ENCODE measurements at regions not wholly inside any gene's neighbourhood (a gene's known extent, or its start where the extent isn't known, plus 50 kb on each side); places are given as distances from the start of the nearest gene placed in this dataset.

DNA sequence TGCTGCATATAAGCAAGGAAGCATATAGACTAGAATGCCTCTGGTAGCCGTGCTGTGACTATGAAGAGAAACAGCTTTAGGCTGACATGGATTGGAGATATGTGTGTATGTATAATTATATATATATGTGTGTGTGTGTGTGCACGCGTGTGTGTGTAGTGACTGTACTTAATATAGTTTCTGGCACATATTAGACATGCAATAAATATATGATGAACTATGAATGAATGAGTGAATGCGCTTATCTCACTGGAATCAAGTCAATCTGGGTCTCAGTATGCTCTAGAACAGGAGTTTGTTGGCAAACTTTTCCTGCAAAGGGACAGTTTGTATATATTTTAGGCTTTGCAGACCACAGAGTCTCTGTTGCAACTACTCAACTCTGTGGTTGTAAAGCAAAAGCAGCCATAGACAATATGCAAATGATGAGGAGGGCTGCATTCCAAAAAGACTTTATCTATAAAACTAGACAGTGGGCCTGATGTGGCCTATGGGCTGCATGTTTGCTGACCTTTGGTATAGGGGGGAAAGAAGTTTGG is 482.9 kb upstream of the USP24 start:
- DNase-seq = no peak
- TF ChIP-seq, protein P1, sequence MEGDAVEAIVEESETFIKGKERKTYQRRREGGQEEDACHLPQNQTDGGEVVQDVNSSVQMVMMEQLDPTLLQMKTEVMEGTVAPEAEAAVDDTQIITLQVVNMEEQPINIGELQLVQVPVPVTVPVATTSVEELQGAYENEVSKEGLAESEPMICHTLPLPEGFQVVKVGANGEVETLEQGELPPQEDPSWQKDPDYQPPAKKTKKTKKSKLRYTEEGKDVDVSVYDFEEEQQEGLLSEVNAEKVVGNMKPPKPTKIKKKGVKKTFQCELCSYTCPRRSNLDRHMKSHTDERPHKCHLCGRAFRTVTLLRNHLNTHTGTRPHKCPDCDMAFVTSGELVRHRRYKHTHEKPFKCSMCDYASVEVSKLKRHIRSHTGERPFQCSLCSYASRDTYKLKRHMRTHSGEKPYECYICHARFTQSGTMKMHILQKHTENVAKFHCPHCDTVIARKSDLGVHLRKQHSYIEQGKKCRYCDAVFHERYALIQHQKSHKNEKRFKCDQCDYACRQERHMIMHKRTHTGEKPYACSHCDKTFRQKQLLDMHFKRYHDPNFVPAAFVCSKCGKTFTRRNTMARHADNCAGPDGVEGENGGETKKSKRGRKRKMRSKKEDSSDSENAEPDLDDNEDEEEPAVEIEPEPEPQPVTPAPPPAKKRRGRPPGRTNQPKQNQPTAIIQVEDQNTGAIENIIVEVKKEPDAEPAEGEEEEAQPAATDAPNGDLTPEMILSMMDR (IDR thresholded peaks at IDR 0.05) = no peak
- peaks cover 68% of the 10 kb centered on the region for H3K4me1 Mint-ChIP-seq
- peaks cover 10% of the 10 kb centered on the region for H3K27me3 Mint-ChIP-seq (ENCODE audit: low read depth, poor library complexity)
- peaks cover 12% of the 10 kb centered on the region for H3K36me3 Mint-ChIP-seq (ENCODE audit: low read depth)
- peaks cover 19% of the 10 kb centered on the region for H3K9me3 Mint-ChIP-seq
- H3K27ac Mint-ChIP-seq = no peak overlapping the region
- H3K4me3 Mint-ChIP-seq = peak overlapping the region; percentile 0

DNA sequence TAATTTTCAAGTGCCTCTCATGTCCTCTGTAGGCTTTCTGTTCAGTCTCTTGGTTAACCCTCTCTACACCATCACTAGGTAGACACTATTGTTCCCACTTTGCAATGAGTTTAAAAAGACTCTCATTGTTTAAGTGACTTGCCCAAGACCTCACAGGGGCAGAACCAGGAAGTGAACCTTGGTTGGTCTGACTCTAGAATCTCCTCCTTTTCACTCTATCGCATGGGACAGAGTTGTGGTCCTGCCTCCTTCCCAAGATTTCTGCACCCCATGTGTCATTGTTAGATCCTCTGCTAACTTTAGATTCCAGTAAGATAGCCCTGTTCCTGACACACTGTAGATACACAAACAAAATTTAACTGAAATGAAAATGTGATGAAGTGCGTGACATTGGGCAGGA is 481.7 kb upstream of the USP24 start:
- TF ChIP-seq, protein P1 (IDR thresholded peaks at IDR 0.05) = no peak
- Mint-ChIP-seq H3K36me3 (ENCODE audit: low read depth) (peaks cover 10% of the 10 kb centered on the region), H3K4me1 (peaks cover 68% of the 10 kb centered on the region), H3K4me3 (no peak overlapping the region), H3K27ac (no peak overlapping the region), H3K27me3 (ENCODE audit: low read depth, poor library complexity) (peaks cover 10% of the 10 kb centered on the region), H3K9me3 (peaks cover 11% of the 10 kb centered on the region)
- no peak for DNase-seq

DNA sequence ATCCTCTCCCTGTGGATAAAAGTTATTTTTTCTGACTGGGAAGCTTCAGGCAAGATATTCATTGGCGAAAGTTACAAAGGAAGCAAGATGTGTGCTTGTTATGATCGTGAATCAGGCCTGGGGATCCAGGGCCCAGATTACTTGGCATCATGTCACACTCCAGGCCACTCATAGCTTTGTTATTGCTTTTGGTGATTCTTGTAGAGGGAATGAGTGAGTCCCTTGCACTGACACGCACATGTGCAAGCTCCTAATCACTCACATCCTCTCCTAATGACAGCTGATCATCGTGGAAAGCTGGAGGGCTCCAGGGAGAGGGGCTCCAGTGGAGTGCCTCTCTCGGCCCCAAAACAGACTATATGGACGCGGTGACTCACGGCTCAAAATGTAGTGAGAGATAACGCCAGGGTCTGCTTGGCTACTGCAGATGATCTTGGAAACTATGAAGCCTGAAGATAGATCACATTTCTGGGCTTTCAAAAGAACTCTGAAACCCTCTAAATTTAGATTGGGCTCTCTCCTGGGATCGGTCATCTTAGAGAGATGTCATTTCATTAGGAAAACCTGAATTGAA is 481.1 kb upstream of the USP24 start:
- H3K27me3 Mint-ChIP-seq (ENCODE audit: low read depth, poor library complexity) = peaks cover 10% of the 10 kb centered on the region
- TF ChIP-seq, protein P1 (IDR thresholded peaks at IDR 0.05) = no peak
- H3K27ac Mint-ChIP-seq = no peak overlapping the region
- no peak for DNase-seq
- H3K4me3 Mint-ChIP-seq = no peak overlapping the region
- peaks cover 68% of the 10 kb centered on the region for H3K4me1 Mint-ChIP-seq
- H3K9me3 Mint-ChIP-seq = peaks cover 8% of the 10 kb centered on the region
- peaks cover 7% of the 10 kb centered on the region for H3K36me3 Mint-ChIP-seq (ENCODE audit: low read depth)

DNA sequence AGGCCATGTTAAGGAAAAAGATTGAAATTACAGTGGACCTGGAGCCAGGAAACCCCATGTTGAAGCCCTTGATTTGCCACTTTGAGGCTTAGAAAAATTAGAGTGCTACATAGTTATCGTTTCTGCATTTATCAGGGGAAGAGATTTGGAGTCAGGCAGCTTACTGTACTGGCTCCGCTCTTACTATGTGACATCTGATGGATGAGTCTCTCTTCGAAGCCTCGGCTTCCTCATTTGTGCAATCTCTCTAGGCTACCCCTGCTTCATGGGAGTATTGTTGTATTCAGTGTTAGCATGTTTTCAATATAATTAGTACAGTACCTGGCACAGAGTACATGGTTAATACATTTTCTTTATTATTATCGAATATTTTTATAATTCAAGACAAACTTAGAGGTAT is 480.4 kb upstream of the USP24 start:
- TF ChIP-seq, protein P1 (IDR thresholded peaks at IDR 0.05) = no peak
- DNase-seq = no peak
- Mint-ChIP-seq H3K36me3 (ENCODE audit: low read depth) (peaks cover 4% of the 10 kb centered on the region), H3K27ac (no peak overlapping the region), H3K9me3 (peaks cover 3% of the 10 kb centered on the region), H3K4me1 (peaks cover 69% of the 10 kb centered on the region), H3K4me3 (no peak overlapping the region), H3K27me3 (ENCODE audit: low read depth, poor library complexity) (peaks cover 10% of the 10 kb centered on the region)

DNA sequence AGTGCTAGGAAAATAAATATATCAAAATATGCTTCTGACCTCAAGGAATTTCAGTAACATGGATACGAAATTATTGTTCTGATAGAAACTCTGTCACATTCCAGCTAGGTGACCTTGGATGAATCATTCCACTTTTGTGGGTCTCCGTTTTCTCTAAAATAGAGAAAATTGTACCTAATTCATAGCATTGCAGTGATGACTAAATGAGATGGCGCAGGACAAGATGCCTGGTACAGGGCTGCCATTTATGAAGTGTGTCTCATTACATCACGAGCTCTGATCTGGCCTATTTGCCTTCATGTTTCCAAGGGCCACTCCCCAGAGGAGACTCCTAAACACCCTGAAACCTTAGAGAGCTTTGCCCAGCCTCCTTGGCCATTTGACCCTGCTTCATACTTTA is 480.0 kb upstream of the USP24 start:
- peaks cover 65% of the 10 kb centered on the region for H3K4me1 Mint-ChIP-seq
- H3K36me3 Mint-ChIP-seq (ENCODE audit: low read depth) = peaks cover under 1% of the 10 kb centered on the region
- H3K27me3 Mint-ChIP-seq (ENCODE audit: low read depth, poor library complexity) = peaks cover 10% of the 10 kb centered on the region
- no peak for DNase-seq
- H3K27ac Mint-ChIP-seq = no peak overlapping the region
- H3K9me3 Mint-ChIP-seq = no peaks in the 10 kb centered on the region
- TF ChIP-seq, protein P1 (IDR thresholded peaks at IDR 0.05) = no peak
- H3K4me3 Mint-ChIP-seq = no peak overlapping the region

DNA sequence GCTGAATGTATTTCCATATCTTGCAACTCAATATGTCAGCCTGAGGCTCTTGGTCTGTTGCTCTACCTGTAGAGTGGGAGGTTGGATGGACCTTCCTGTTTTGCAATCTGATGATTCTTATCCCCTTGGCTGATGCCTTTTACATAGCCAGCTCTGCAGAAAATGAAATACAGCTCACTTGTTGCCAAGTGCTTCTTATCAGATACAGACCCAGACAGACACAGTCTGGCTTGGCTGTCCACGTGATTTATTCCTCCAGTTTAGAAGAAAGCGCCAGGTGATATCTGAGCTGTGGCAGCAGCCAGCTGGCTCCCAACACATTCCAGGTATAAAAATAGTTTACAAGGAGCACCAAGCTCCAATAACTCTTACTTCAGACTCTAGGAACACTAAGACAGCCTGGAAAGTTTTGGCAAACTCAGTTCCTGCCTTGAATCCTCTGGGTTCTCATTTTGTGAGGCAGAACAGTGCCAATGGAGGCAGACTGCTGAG is 479.2 kb upstream of the USP24 start:
- no peak overlapping the region for H3K4me3 Mint-ChIP-seq
- peaks cover 10% of the 10 kb centered on the region for H3K27me3 Mint-ChIP-seq (ENCODE audit: low read depth, poor library complexity)
- TF ChIP-seq, protein P1 (IDR thresholded peaks at IDR 0.05) = no peak
- H3K9me3 Mint-ChIP-seq = no peaks in the 10 kb centered on the region
- H3K27ac Mint-ChIP-seq = no peak overlapping the region
- no peaks in the 10 kb centered on the region for H3K36me3 Mint-ChIP-seq (ENCODE audit: low read depth)
- H3K4me1 Mint-ChIP-seq = peaks cover 61% of the 10 kb centered on the region
- DNase-seq = no peak

Data from nephron progenitor cell (in vitro differentiated cells).